ENCODE measurements at regions not wholly inside any gene's neighbourhood (a gene's known extent, or its start where the extent isn't known, plus 50 kb on each side); places are given as distances from the start of the nearest gene placed in this dataset.

GRCh38 chr2:149824136-149824535, 236.6 kb upstream of the MMADHC start:
- Histone ChIP-seq H4K8ac (replicated peaks; ENCODE audit: insufficient read length, low read depth, low read length) (no peak overlapping the region), H3T11ph (ENCODE audit: low read length) (no peak overlapping the region), H3K79me1 (ENCODE audit: insufficient read depth, low read depth, low read length, poor library complexity, severe bottlenecking) (no peaks in the 10 kb centered on the region), H3K56ac (ENCODE audit: insufficient read length, low read depth, low read length) (no peak overlapping the region), H3K9me3 (ENCODE audit: control insufficient read depth, low read depth, low read length) (no peaks in the 10 kb centered on the region), H3K79me2 (ENCODE audit: insufficient read depth, low read length) (no peaks in the 10 kb centered on the region), H3K9ac (ENCODE audit: extremely low read depth, insufficient read length, low read length) (no peak overlapping the region), H2BK20ac (ENCODE audit: low read depth, low read length, poor library complexity, severe bottlenecking) (no peak overlapping the region), H3K4me2 (ENCODE audit: insufficient read depth, insufficient read length, low read length) (no peak overlapping the region), H4K20me1 (ENCODE audit: control insufficient read depth, insufficient read depth, insufficient read length) (no peaks in the 10 kb centered on the region), H3K4ac (ENCODE audit: low read depth, low read length) (no peak overlapping the region), H2BK15ac (ENCODE audit: low read depth, low read length) (no peak overlapping the region), H4K5ac (ENCODE audit: insufficient read length, low read depth, low read length) (no peak overlapping the region), H3K14ac (ENCODE audit: insufficient read depth, low read length) (no peak overlapping the region), H2BK12ac (ENCODE audit: insufficient read length, low read depth, low read length) (no peak overlapping the region), H3K27me3 (ENCODE audit: insufficient read depth, low read length) (no peaks in the 10 kb centered on the region), H2AFZ (ENCODE audit: low read length) (no peak overlapping the region), H3K18ac (ENCODE audit: insufficient read length, low read depth, low read length) (no peak overlapping the region), H3K23ac (ENCODE audit: insufficient read length, low read depth, low read length) (no peak overlapping the region), H2BK120ac (ENCODE audit: low read depth, low read length, poor library complexity, severe bottlenecking) (no peak overlapping the region), H3K23me2 (ENCODE audit: insufficient read length, low read depth, low read length, poor library complexity, severe bottlenecking) (no peaks in the 10 kb centered on the region), H2AK5ac (ENCODE audit: insufficient read length, low read length) (no peak overlapping the region), H3K4me1 (ENCODE audit: insufficient read depth, low read length) (no peaks in the 10 kb centered on the region), H4K91ac (ENCODE audit: insufficient read length, low read depth, low read length) (no peak overlapping the region), H2BK5ac (ENCODE audit: insufficient read length, low read length) (no peak overlapping the region), H3K27ac (ENCODE audit: insufficient read length, low read depth, low read length) (no peak overlapping the region)
- Mint-ChIP-seq H3K36me3 (ENCODE audit: insufficient read depth in 1 of 3, low read depth in 3 of 3) (peaks cover 0 to 3% (median 2%) of the 10 kb centered on the region in 3 experiments; a peak in 2 of 7 replicates), H3K4me3 (no peak overlapping the region), H3K4me1 (peaks cover 13 to 23% of the 10 kb centered on the region in 2 experiments), H3K27ac (0 out of 7 replicates have a peak overlapping the region, but pooled peaks of 1 of the 3 experiments have one; percentile 36), H3K27me3 (ENCODE audit: low read depth) (no peaks in the 10 kb centered on the region; the same call in 1 of the 2 replicates), H3K9me3 (no peaks in the 10 kb centered on the region; a peak in 2 of 5 replicates)
- no peak for TF ChIP-seq CTCF (conservative IDR thresholded peaks at IDR 0.05)
- no peak for DNase-seq
